H1 (cell line): ENCODE measurements at regions not wholly inside any gene's neighbourhood (a gene's known extent, or its start where the extent isn't known, plus 50 kb on each side); places are given as distances from the start of the nearest gene placed in this dataset.

Experiments used
- CBX5 ChIP-seq: fragments of 300-800, 300-1000 bp; sonication (generic); IDR thresholded peaks from 2 replicates; pipeline ENCODE4 v1.7.1; 2016; ENCODE audit warnings: antibody characterized with exemption, low read length, low read depth
- CBX8 ChIP-seq: fragments of 300-800, 300-1000 bp; sonication (generic); IDR thresholded peaks from 2 replicates; pipeline ENCODE4 v1.7.1; 2016; ENCODE audit warnings: low read depth, low read length, borderline replicate concordance
- CHD7 ChIP-seq: fragments of 300-600 bp; sonication (generic); IDR thresholded peaks from 2 replicates; pipeline ENCODE4 v1.7.1; 2012; ENCODE audit warnings: low read length, moderate library complexity, mild to moderate bottlenecking, inconsistent platforms; ENCODE audit not compliant: insufficient replicate concordance
- HDAC6 ChIP-seq: IDR thresholded peaks from one replicate; pipeline ENCODE4 v1.7.1; 2012; ENCODE audit warnings: low read depth, mild to moderate bottlenecking, inconsistent platforms, low read length, moderate library complexity
- PHF8 ChIP-seq: fragments of 200-600 bp; sonication (generic); conservative IDR thresholded peaks from 2 replicates; pipeline ENCODE4 v1.7.1; 2012; ENCODE audit warnings: low read depth, mild to moderate bottlenecking, inconsistent platforms, low read length, moderate library complexity
- POLR2AphosphoS5 ChIP-seq: IDR thresholded peaks from 2 replicates; pipeline ENCODE4 v1.6.1; 2011; ENCODE audit warnings: low read depth, low read length
- TEAD4 ChIP-seq: IDR thresholded peaks from 2 replicates; pipeline ENCODE4 v1.6.1; 2012; ENCODE audit warnings: low read depth, low read length, inconsistent platforms, mixed read lengths
- USF2 ChIP-seq: IDR thresholded peaks from 2 replicates; pipeline ENCODE4 v1.6.1; 2011; ENCODE audit warnings: low read length, improper control_type of control experiment

- no peak for TF ChIP-seq TEAD4
- no peak for TF ChIP-seq CBX5
- no peak for TF ChIP-seq POLR2AphosphoS5
- TF ChIP-seq HDAC6 = no peak
- TF ChIP-seq USF2 = no peak
- no peak for TF ChIP-seq PHF8
- no peak for TF ChIP-seq CHD7
- no peak for TF ChIP-seq CBX8
These were observed 205.3 kb downstream of the CD83 start (continued) for GRCh38 chr6:14322841-14323240.
